Astrocyte (in vitro differentiated cells and primary cell): ENCODE measurements at regions not wholly inside any gene's neighbourhood (a gene's known extent, or its start where the extent isn't known, plus 50 kb on each side); places are given as distances from the start of the nearest gene placed in this dataset.

ENCODE experiments used
- EZH2 ChIP-seq: IDR thresholded peaks from 2 replicates; pipeline ENCODE4 v1.6.1; 2012; ENCODE audit warnings: mild to moderate bottlenecking, low read length, inconsistent platforms; ENCODE audit not compliant: insufficient read depth
- TF ChIP-seq, protein P1 (sequence below): IDR thresholded peaks from 2 replicates; pipeline ENCODE4 v1.5.1; 2011; ENCODE audit warnings: low read depth, mild to moderate bottlenecking, inconsistent platforms, low read length, moderate library complexity; ENCODE audit not compliant: insufficient read depth

DNA sequence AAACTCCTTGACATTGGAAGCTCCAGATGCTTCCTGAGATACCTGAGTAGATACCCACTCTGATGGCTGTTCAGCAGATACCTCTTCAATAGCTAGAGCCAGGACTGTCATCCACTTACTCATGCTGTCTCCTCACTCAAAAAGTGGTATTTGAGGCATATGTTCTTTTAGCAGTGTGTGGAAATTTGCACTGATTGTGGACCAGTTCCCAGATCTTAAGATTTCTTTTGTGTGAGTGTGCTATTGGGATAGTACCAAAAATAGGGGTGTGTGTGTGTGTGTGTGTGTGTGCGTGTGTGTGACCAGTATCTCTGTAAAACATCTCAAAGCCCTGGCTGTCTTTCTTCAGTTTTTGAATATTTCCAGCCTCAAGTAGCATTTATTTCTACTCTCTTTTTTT, 108.3 kb downstream of the SLITRK5 start:
- TF ChIP-seq, protein P1, sequence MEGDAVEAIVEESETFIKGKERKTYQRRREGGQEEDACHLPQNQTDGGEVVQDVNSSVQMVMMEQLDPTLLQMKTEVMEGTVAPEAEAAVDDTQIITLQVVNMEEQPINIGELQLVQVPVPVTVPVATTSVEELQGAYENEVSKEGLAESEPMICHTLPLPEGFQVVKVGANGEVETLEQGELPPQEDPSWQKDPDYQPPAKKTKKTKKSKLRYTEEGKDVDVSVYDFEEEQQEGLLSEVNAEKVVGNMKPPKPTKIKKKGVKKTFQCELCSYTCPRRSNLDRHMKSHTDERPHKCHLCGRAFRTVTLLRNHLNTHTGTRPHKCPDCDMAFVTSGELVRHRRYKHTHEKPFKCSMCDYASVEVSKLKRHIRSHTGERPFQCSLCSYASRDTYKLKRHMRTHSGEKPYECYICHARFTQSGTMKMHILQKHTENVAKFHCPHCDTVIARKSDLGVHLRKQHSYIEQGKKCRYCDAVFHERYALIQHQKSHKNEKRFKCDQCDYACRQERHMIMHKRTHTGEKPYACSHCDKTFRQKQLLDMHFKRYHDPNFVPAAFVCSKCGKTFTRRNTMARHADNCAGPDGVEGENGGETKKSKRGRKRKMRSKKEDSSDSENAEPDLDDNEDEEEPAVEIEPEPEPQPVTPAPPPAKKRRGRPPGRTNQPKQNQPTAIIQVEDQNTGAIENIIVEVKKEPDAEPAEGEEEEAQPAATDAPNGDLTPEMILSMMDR = no peak
- no peak for TF ChIP-seq EZH2
